HG03469 (cell line): ENCODE measurements at regions not wholly inside any gene's neighbourhood (a gene's known extent, or its start where the extent isn't known, plus 50 kb on each side); places are given as distances from the start of the nearest gene placed in this dataset.
"Not testable (repeated sequence)": the region's sequence is repeated elsewhere in the genome, so short reads cannot be mapped to it uniquely, and the experiment has no call there.

Source experiments
- ATAC-seq: cut with Tn5 transposase; IDR thresholded peaks from one replicate; pipeline ENCODE4 v1.9.1; 2021; ENCODE audit warnings: mild to moderate bottlenecking, moderate library complexity, moderate number of reproducible peaks; ENCODE audit not compliant: unreplicated experiment

DNA sequence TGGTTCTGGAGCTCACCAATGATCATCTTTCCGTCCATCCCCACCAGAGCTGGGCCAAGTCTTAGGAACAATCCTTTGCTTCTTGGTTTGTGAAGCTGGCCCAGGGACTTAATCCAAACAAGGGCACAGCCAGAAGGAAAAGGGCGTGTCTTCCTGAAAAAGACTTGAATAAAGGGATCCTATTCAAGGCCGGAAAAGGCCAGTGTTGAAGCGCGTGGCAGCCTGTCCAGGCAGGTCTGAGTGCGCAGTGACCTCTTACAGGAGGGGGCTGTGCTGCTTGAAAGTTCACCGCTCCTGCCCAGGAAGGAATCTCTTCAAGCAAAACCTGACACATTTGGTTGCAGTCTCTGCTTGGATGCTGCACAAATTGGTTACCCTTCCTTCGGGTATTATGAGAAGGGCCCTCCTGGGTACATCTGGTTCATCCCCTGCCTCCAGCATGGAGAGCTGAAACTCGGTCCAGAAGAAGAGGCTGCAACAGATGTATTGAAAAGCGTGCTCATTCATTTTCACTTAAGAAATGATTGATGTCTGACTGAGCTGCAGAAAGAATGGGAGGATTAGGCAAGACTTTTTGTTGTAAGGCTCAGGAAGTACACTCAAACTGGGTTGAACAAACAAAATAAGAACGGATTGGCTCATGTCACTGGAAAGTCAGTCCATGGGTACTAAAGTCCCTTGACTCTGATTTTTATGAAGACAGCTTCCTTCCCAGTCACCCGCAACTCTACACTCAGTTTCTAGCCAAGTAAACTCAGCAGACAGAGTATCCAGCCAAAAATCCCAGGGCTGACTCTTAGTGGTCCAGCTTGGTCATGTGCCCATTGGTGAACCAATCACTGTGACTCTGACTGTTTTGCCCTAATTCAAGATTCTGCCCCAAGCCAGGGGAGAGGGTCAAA is 136.3 kb downstream of the TFAP2C start:
- no peak for ATAC-seq

DNA sequence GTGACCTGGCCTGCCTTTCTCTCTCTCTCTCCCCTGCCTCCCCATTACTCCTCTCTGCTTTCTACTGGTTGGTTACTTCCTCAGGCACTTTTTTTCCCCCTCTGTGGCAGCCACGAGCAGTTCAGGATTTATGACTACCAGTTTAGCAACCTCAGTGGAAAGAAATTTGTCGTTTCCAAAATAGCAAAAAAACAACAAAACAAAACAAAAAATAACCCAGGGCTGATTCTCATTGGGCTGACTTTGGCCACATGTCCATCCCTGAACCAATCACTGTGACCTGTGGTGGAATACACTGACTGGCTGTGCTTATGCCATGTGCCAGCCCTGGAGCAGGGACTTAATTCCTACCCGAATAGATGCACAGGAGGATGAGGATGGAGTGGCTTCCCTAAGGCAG is 137.4 kb downstream of the TFAP2C start:
- ATAC-seq: no peak

GRCh38 chr20:56769921-56770600 is 141.0 kb downstream of the TFAP2C start:
- ATAC-seq: no peak

DNA sequence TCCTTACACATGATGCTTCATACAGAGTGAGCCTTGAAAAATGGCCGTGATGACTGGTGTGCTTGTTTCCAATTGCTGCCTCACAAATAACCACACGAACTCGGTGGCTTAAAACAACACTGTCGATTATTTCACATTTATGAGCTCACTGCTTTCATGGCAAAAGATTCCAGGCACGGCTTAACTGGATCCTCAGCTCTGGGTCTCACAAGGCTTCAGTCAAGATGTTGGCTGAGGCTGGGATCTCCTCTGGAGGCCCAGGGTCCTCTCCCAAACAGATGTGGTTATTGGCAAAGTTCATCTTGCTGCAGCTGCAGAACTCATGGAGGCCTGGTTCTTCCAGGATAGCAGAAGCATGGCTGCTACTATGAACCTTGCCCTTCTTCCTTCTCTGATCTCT is 144.6 kb downstream of the TFAP2C start:
- no peak for ATAC-seq

DNA sequence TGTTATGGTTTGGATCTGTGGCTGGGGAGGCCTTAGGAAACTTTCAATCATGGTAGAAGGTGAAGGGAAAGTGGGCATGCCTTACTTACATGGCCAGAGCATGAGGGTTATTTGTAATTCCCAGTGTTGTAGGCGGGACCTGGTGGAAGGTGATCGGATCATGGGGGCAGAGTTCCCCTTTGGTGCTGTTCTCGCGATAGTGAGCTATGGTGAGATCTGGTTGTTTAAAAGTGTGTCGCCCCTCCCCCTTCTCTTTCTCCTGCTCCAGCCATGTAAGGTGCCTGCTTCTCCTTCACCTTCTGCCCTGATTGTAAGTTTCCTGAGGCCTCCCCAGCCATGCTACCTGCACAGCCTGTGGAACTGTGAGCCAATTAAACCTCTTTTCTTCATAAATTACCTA is 145.8 kb downstream of the TFAP2C start:
- ATAC-seq: no peak

DNA sequence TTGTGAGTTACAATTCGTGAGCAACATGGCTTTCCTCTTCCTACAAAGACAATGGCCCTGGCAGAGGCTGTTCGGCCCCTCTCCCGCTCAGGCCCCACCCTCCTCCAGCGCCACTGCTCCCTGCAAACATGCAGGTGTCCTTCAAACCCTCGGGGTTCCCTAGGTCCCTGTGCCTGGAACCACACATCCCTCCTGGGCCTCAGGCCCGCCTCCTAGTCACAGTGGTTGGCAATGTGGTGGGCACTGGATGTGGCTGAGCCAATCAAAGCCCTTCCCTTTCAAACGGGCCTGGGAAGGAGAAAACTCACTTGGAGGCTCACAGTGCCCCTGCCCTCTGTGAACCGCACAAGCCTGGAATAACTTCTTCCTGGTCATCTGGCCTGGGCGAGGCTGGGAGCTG is 147.2 kb downstream of the TFAP2C start:
- ATAC-seq: no peak

- ATAC-seq: no peak
These were observed 149.7 kb downstream of the TFAP2C start for GRCh38 chr20:56778765-56779195.

DNA sequence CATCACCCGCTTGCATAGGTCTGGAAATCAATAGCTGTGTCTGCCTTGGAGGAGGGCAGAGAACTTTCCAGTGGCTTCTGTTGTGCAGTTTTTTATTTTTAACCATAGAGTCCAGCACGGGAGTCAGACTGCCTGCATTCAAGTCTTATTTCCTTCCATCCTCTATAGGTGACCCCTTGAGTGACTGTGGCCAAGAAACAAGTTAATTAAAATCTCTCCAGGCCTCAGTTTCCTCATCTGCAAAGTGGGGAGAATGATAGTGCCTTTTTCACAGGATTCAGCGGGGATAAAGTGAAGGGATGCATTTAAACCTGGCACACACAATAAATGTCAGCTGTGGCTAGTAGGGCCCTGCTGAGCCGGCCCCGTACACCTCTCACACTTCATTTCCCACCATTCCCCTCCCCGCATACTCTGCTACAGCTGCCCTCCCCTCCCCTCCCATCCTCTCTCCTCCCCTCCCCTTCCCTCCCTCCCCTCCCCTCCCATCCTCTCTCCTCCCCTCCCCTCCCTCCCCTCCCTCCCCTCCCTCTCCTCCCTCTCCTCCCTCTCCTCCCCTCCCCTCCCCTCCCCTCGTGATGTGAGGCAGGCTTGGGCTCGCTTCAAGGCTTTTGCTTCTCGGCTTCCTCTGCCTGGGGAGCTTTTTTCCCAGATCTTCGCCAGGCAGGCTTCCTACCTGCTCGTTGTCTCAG is 150.5 kb downstream of the TFAP2C start:
- no peak for ATAC-seq

- no peak for ATAC-seq
These were observed 151.2 kb downstream of the TFAP2C start for GRCh38 chr20:56780266-56780665.

DNA sequence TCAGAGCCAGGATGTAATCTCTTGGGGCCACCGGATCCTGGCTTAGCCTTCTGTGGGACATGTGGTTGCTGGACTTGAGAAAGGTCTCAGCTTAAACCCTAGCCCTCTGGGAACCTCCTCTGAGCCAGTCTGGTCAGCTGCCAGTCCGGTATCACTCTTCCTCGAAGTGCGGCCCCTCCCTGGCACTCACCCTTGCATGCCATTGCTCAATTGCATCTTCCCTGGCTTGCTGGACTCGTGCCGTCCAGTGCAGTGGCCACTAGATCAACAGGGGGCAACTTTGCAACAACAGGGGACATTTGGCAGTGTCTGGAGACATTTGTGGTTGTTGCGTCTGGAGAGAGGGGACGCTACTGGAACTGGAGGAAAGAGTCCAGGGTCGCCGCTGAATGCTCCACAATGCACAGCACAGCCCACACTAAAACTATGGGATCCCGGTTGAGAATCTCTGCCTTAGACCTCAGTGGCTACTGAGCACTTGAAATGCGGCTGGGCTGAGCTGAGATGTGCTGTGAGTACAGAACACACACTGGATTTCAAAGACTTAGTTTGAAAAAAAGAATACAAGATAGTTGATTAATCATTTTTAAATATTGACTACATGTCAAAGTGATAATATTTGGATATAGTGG is 152.1 kb downstream of the TFAP2C start:
- ATAC-seq: no peak

DNA sequence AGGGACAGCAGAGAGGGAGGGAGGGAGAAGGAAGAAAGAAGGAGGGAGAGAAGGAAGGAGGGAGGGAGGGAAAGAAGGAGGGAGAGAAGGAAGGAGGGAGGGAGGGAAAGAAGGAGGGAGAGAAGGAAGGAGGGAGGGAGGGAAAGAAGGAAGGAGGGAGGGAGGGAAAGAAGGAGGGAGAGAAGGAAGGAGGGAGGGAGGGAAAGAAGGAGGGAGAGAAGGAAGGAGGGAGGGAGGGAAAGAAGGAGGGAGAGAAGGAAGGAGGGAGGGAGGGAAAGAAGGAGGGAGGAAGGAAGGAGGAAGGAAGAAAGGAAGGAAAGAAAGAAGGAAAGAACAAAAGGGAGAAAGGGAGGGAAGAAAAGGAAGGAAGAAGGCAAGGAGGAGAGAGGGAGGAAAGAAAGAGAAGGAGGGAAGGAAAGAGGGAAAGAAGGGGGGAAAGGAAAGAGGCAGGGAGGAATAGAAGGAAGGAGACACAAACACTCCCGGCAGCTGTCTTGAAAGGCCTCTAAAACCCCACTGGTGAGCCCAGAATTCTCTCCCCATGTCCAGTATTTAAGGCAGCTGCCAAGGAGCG is 153.0 kb downstream of the TFAP2C start:
- not testable (repeated sequence) for ATAC-seq

DNA sequence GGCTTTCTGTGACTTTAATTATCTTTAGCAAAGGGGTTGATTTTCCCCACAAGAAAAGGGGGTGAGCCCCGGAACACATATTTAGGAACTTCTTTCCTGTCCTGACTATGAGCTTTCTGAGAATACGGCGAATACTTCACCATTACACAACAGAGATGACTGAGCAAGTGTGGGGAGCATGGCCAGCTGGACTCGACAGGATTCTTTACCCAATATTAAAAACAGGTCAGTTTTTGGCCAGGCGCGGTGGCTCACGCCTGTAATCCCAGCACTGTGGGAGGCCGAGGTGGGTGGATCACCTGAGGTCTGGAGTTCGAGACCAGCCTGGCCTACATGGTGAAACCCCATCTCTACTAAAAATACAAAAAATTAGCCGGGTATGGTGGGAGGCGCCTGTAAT is 153.7 kb downstream of the TFAP2C start:
- not testable (repeated sequence) for ATAC-seq

- ATAC-seq: no peak
These were observed 154.7 kb downstream of the TFAP2C start for GRCh38 chr20:56783826-56784225.

- ATAC-seq: no peak
These were observed 157.4 kb downstream of the TFAP2C start for GRCh38 chr20:56786503-56786902.

GRCh38 chr20:56788041-56788670 is 159.1 kb downstream of the TFAP2C start:
- no peak for ATAC-seq

- no peak for ATAC-seq
These were observed 159.8 kb downstream of the TFAP2C start for GRCh38 chr20:56788671-56789610.

DNA sequence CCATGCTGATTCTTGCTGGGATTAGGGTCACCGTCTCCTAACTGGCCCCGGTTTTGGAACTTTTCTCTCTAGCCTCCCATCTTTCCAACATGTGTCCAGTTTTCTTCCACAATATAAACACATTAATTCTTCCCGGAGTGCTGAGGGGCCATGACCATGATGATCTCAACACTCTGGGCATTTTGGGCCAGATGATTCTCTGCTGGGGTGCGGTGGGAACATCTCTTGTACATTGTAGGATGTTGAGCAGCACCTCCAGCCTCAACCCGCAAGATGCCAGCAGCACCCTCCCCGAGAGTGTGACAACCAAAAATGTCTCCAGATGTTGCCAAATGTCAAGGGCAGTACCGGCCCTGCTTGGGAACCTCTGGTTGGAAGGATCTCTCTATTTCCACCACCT is 164.8 kb downstream of the TFAP2C start:
- ATAC-seq: no peak

DNA sequence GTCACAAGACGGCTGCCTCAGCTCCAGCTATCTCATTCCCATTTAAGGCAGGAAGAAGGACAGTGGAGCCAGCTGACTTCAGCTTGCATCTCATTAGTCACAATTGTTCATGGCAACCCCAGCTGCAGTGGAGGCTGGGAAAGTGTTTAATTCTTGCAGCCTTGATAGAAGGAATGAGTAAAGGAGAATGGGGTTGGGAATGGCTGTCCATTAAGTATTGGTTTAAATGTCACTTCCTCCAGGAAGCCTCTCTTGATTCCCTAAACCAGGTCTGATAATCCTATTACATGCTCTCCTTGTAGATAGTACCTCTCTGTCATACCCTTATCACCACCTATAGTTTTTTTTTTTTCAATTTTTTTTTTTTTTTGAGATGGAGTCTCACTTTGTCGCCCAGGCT is 166.4 kb downstream of the TFAP2C start:
- ATAC-seq: no peak

DNA sequence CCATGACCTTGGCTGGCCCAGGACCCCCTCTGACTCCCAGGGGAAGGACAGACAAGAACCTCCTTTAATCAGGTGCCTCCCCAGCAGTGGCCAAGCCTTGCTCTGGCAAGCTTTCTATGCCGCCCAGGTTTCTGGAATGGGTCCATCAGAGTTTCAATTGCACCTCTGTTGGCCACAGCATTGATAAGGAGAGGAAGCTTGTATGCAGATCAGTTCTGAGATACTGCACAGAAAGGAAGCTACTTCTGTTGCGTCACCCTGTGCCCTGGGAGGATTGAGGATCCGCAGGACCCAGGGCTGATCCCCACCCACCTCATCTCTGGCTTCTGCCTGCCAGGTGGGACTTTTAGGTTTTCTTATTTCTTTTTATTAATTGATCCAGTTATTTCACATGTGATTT is 167.2 kb downstream of the TFAP2C start:
- ATAC-seq: no peak
